GM18517 (cell line): ENCODE measurements at regions not wholly inside any gene's neighbourhood (a gene's known extent, or its start where the extent isn't known, plus 50 kb on each side); places are given as distances from the start of the nearest gene placed in this dataset.
A peak's percentile ranks its signal among the peaks of the same experiment; 100 is the strongest.
"Not testable (repeated sequence)": the region's sequence is repeated elsewhere in the genome, so short reads cannot be mapped to it uniquely, and the experiment has no call there.

ENCODE experiments used
- ATAC-seq: cut with Tn5 transposase; IDR thresholded peaks from one replicate; pipeline ENCODE4 v1.9.1; 2021; ENCODE audit warnings: mild to moderate bottlenecking, moderate library complexity; ENCODE audit not compliant: unreplicated experiment

DNA sequence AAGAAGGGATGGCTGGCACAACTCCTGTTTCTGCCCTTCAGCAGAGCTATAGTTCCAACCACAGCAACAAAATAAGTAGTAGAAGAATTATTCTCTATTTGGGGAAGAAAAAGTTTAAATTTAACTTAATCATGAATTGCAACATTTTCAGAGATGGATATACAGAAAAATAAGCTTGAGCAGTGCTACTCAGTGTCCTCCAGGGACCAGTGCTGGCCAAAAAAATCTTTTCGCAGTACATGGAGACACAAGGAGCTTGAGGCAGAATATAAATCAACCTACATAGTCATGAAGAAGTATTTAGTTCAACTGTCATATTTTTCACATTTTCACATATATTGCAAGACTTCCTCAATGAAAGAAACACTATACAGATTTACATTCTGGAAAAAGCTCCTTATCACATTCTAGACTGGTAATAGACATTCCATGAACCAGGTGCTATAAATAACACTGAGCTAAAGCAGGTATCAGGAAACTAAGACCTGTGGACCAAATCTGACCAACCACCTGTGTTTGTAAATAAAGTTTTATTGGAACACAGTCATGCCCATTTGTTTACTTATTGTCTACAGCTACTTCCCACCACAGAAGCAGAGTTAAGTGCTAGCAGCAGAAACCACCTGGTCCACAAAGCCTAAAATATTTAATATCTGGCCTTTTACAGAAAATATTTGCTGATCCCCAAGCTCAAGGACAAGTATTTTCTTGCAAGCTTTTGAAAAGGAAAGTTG is 101.9 kb downstream of the RGS21 start:
- no peak for ATAC-seq

DNA sequence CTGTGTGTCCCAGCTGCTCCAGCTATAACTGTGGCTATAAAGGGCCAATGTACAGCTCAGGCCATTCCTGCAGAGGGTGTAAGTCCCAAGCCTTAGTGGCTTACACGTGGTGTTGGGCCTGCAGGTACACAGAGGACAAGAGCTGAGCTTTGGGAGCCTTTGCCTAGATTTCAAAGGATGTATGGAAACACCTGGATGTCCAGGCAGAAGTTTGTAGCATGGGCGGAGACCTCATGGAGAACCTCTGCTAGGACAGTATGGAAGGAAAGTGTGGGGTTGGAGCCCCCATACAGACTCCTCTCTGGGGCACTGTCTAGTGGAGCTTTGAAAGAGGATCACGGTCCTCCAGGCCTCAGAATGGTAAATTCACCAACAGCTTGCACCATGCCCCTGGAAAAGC is 113.9 kb downstream of the RGS21 start:
- ATAC-seq = no peak

DNA sequence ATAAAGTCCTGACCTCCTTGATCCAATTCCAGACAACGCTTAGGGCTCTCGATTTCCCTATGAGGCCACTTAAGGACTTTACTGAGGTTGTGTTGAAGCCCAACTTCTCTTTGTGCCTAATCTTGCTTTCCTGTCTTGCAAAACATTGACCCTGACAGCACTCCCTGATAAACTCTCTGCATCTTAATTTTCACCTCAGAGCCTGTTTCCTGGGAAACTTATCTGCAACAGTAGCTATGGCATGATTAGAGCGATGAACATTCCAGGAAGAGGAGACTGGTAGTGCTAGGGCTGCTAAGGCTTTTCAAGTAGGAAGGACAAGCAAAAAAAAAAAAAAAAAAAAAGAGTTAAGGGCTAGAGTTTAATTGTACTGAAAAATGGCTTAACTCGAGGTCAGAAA is 118.9 kb downstream of the RGS21 start:
- ATAC-seq = no peak

DNA sequence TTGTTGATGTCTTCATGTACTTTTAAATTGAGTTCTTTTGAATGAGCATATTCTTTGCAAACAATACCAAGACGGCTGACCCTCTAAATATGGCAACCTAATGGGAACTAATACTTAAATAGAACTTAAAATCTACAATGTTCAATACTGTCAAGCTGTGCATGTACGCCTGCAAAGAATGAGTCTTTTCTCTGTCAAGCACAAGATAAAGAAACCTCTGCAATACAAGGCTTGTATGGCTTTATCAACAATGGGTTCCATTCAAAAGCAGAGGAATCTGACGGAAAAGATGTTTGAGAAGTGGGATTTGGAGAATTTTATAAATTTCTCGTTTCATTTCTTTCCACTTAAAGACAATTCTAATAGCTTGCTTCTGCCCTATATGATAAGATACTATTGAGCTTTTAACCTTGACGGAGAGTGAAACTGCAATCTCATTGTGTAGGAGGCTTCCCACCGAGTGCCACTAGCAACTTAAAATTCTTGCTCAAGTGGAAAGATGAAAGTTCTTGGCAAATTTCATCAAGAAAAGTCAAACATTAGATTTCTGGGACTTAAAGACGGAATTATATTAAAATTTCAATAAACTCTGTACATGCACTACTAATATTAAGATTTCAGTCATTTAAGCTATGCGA is 119.8 kb downstream of the RGS21 start:
- no peak for ATAC-seq

GRCh38 chr1:192438737-192439136 is 121.9 kb downstream of the RGS21 start:
- ATAC-seq = no peak

DNA sequence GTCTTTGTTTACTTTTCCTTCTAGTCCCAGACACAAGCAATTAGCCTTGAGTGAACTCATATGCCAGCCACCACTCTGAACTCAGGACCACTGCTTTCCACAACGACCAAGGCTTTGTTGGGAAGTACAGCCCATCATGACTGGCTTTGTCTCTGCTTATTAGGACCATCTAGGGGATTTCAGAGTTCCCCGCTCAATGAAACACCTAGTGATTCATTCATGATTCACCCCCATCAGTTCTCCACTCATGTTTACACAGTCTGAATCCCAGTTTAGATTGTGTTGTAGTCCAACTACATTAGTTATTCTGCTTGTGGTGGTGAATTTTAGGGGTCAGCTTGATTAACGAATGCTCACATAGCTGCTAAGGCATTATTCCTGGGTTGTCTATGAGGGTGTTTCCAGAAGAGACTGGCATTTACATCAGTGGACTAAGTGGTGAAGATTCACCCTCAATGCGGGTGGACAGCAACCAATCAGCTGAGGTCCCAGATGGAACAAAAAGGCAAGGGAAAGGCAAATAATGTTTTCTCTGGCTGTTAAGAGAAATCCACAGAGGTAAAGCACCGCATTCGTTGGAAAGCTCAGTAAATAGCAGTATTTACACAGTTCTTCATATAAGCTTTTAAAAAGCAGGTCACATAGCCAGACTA is 122.7 kb downstream of the RGS21 start:
- no peak for ATAC-seq

DNA sequence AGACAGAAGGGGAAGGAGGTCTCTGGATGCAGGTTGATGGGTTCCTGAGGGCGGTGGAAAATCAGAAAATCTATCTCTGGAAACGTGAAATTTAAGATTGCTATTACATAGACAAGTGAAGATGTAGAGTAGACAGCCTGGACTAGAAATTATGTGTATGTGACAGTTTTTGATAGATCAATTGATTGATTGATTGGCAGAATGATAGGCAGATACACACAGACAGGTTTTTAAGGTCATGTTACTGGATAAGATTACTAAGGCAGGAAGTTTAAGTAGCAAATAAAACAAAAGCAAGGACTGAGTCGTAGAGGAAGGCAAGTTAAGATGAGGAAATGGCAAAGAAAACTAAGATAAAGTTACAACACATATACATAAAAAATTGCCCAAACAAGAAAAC is 124.7 kb downstream of the RGS21 start:
- ATAC-seq = no peak

- no peak for ATAC-seq
Observed at GRCh38 chr1:192442736-192443135, 125.9 kb downstream of the RGS21 start.

GRCh38 chr1:192443616-192444015 is 126.8 kb downstream of the RGS21 start:
- ATAC-seq = no peak

DNA sequence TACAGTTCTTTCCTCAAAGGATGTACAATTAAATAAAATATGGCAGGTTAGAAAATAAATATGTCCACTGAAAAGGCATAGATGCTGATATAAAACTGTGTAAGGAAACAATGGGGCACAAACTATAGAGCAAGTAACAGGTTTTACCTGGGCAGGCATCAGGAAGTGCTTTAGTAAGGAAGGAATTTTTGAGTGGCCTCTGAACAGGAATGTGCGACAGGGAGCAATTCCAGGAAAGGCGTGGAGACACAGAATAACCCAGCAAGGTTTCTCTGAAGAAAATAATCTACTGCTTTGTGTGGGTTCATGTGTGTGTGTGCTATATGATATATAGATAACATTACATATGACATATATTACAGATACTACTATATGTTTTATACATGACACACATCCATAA is 128.4 kb downstream of the RGS21 start:
- ATAC-seq = no peak

- ATAC-seq = peak; percentile 66
Observed at GRCh38 chr1:192445839-192446489, 129.2 kb downstream of the RGS21 start.

DNA sequence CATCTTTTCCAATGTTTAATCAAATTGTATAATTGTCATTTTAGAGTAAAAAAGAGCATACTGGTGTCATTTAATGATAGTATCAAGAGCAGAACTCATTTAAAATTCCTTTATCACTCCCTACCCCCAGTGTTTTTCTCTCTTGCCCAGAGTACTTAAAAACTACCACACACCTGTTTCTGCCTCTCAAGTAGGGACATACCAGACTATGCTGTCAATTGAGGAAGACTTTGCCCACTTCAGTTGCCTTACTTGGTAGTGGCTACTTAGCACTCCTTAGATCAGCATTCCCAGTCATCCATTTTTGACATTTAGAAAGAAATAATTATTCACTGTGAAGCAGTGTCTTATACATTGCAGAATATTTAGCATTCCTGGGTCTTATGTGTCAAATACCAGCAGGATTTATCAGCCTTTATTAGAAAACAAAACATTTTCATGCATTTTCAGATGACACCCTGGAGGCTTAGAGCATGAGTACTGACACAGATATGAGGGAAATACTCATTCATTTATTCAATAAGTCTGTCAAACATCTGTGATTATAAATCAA is 127.5 kb upstream of the RGS1 start:
- ATAC-seq = no peak

- ATAC-seq = no peak
Observed at GRCh38 chr1:192453360-192453992, 122.1 kb upstream of the RGS1 start.

GRCh38 chr1:192459467-192459866 is 116.1 kb upstream of the RGS1 start:
- no peak for ATAC-seq

DNA sequence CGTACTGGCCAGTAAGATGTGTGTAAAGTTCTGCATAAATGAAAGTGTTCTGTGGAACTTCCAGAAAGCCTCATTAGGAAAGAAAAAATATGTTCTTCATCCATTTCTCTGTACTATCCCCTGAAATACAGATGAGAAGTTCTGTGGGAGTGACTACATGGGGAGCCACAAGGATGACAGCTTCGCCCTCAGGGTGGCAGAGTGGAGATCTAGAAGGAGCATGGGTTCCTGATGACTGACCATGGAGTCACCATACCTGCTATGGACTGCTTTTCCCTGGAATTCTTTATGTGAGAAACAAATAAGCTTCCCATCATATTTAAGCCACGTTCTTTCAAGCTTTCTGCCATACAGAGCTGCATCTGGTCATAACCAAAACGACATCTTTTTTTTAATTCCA is 113.9 kb upstream of the RGS1 start:
- no peak for ATAC-seq

GRCh38 chr1:192462616-192463015 is 113.0 kb upstream of the RGS1 start:
- no peak for ATAC-seq

DNA sequence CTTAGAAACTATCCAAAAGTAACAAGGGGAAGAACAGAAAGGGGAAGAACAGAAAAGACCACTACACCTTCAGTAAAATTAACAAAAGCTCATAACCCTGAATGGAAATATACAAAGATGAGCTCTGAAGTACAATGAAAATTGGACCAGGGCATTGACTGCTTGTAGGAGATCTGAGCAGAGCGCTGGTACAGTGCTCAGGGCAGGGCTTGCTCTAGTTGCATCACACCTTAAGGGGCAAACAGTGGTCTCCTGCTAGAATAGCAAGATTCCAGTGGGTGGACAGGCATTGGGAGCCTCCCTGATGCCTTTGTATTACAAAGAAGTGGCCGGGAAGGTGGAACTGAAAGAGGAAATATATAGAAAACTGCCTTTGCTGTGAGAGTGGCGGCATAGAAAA is 111.9 kb upstream of the RGS1 start:
- ATAC-seq = no peak

DNA sequence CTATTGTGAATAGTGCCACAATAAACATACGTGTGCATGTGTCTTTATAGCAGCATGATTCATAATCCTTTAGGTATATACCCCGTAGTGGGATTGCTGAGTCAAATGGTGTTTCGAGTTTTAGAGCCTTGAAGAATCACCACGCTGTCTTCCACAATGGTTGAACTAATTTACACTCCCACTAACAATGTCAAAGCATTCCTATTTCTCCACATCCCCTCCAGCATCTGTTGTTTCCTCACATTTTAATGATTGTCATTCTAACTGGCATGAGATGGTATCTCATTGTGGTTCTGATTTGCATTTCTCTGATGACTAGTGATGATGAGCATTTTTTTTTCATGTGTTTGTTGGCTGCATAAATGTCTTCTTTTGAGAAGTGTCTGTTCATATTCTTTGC is 110.4 kb upstream of the RGS1 start:
- not testable (repeated sequence) for ATAC-seq

DNA sequence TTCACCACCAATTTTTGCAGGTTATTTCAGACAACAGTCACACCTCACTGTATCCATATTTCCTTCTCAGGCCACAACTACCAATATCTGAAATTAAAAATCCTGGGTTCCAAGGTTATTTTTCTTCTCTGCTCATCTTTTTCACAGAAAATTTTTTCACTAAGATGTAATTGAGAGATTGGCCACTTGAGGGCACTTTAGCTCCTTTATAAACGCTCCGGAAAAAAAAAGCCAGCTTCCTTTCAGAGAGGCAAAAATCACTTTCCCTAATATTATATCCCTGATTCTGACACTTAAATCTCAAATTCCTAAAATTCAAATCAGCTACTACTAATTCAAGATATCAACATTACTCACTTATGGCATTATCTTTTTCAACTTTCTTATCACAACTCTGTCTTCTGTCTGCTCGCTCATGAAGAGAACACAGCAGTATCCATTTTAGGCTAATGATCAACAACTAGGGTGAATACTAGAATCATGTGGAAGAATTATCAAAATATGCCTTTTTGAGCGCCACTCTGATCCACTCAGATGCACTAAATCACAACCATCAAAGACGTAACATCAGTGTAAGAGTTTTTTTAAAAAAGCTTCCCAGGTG is 101.4 kb upstream of the RGS1 start:
- ATAC-seq = no peak

DNA sequence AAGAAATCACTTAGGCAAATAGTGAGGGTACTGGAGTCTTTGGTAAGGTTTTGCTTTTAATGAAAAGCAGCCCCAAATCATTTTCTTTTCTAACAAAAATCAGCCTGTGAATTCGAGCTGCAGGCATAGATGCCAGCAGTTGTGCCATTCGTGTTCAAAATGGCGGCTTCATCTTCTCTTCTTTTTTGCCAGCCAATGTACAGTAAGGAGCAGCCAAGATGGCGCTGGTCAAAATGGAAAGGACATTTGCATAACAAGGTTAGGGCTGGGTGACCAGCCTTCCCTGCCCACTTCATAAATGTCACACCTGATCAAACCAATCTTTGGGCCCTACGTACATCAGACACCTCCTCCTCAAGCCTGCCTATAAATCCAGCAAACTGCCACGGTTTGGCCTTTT is 100.2 kb upstream of the RGS1 start:
- no peak for ATAC-seq

GRCh38 chr1:192475970-192476369 is 99.6 kb upstream of the RGS1 start:
- ATAC-seq = no peak
